NCI-H2227 (cell line): ENCODE measurements at regions not wholly inside any gene's neighbourhood (a gene's known extent, or its start where the extent isn't known, plus 50 kb on each side); places are given as distances from the start of the nearest gene placed in this dataset.

Source experiments
- DNase-seq: peaks from one replicate; lab custom pipeline; 2025; ENCODE audit not compliant: unreplicated experiment; lab: John Stamatoyannopoulos, UW

GRCh38 chr1:83735526-83735925 is 263.4 kb downstream of the TTLL7 start:
- no peak for DNase-seq

- no peak for DNase-seq
Measured at GRCh38 chr1:83734420-83734819, 264.5 kb downstream of the TTLL7 start.

GRCh38 chr1:83725735-83726360 is 273.1 kb downstream of the TTLL7 start:
- no peak for DNase-seq

- DNase-seq: no peak
Measured at GRCh38 chr1:83718338-83718737, 280.6 kb downstream of the TTLL7 start.

- no peak for DNase-seq
Measured at GRCh38 chr1:83717785-83718184, 281.1 kb downstream of the TTLL7 start.

- no peak for DNase-seq
Measured at GRCh38 chr1:83716641-83717040, 282.3 kb downstream of the TTLL7 start.

- no peak for DNase-seq
Measured at GRCh38 chr1:83715550-83715949, 283.4 kb downstream of the TTLL7 start.

- no peak for DNase-seq
Measured at GRCh38 chr1:83709662-83710061, 289.3 kb downstream of the TTLL7 start.

GRCh38 chr1:83706354-83706938 is 292.5 kb downstream of the TTLL7 start:
- no peak for DNase-seq

GRCh38 chr1:83705091-83705490 is 293.8 kb downstream of the TTLL7 start:
- DNase-seq: no peak

- DNase-seq: no peak
Measured at GRCh38 chr1:83704350-83704749, 294.6 kb downstream of the TTLL7 start.

- DNase-seq: no peak
Measured at GRCh38 chr1:83702356-83702755, 296.6 kb downstream of the TTLL7 start.

- no peak for DNase-seq
Measured at GRCh38 chr1:83701355-83701754, 297.6 kb downstream of the TTLL7 start.

GRCh38 chr1:83698644-83699043 is 300.3 kb downstream of the TTLL7 start:
- DNase-seq: no peak

- DNase-seq: no peak
Measured at GRCh38 chr1:83697961-83698360, 301.0 kb downstream of the TTLL7 start.

GRCh38 chr1:83697220-83697619 is 301.7 kb downstream of the TTLL7 start:
- DNase-seq: no peak

- peak; percentile 13 for DNase-seq
Measured at GRCh38 chr1:83694449-83694848, 304.5 kb downstream of the TTLL7 start.

- peak; percentile 42 for DNase-seq
Measured at GRCh38 chr1:83693427-83694126, 305.4 kb downstream of the TTLL7 start.

GRCh38 chr1:83692524-83693381 is 306.2 kb downstream of the TTLL7 start:
- DNase-seq: peak; percentile 86

GRCh38 chr1:83691953-83692500 is 306.9 kb downstream of the TTLL7 start:
- no peak for DNase-seq
